NOMO-1 (cell line): ENCODE measurements at regions not wholly inside any gene's neighbourhood (a gene's known extent, or its start where the extent isn't known, plus 50 kb on each side); places are given as distances from the start of the nearest gene placed in this dataset.

Experiments
- DNase-seq, 2 experiments: peaks; one replicate each; lab custom pipeline; 2025; ENCODE audit not compliant: unreplicated experiment in 2 of 2; lab: John Stamatoyannopoulos, UW

DNA sequence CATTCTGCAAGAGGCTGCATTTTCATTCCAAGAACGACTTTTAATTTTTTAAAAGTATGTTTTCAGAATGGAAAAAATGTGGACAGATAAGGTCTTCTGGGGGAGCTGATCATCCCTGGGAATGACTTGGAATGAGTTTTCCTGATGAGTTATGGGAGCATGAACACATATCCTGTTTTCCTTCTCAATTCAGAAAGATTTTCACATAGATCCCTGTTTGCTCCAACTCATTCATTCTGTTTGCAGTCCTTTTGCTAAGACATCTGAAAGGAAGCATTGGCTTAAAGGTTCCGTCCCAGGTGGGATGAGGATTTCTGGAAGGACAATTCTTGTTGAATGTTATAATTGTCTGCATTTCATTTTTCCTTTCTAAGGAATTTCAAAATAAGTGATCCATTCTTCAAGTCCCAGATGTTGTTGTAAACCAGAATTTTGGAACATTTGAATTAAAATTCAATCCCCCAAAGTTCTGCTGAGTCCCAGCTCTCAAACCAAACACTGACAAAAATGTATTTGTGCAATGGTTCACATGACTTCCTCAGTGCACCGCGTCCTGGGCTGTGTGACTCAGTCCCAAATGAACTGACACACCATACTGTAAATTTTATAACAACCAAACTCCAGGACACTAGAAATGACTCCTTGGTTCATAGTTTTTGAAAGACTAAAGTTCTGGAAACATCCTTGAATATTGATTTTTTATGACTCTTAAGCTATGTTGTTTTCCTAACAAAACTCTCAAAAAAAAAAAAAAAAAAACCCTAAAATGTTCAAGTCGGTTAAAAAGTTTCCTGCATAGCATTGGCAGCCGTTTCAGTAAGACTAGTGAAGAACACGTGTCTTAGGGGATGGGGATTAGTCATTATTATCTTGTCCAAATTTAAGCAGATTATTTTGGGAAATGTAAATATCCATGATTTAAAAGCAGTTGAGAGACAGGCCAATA lies 281.8 kb upstream of the TCF4 start:
- DNase-seq: no peak

- no peak for DNase-seq
Observed at GRCh38 chr18:55868909-55869308, 280.9 kb upstream of the TCF4 start.

- no peak for DNase-seq
Observed at GRCh38 chr18:55866886-55867285, 278.9 kb upstream of the TCF4 start.

DNA sequence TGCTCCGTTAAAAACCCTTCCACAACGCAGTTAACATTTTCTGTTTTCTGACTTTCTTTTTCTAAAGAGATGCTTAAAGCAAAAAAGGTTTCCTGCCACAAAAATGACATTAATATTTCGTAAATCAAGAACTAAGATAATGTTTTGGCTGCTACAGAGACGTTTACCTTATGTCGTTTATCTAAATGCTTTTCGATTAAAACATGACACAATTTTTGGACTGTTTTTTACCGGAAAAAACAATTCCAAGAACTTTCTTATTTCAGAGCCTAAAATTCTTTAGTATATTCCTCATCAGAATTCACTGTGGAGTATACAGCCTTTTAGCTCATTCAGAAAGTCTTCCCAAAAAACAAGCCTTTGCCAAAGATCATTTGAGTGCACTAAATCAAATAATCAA lies 278.0 kb upstream of the TCF4 start:
- DNase-seq: no peak

GRCh38 chr18:55864281-55864680 lies 276.3 kb upstream of the TCF4 start:
- no peak for DNase-seq

GRCh38 chr18:55863876-55864275 lies 275.9 kb upstream of the TCF4 start:
- no peak for DNase-seq

GRCh38 chr18:55863391-55863706 lies 275.4 kb upstream of the TCF4 start:
- DNase-seq: no peak

DNA sequence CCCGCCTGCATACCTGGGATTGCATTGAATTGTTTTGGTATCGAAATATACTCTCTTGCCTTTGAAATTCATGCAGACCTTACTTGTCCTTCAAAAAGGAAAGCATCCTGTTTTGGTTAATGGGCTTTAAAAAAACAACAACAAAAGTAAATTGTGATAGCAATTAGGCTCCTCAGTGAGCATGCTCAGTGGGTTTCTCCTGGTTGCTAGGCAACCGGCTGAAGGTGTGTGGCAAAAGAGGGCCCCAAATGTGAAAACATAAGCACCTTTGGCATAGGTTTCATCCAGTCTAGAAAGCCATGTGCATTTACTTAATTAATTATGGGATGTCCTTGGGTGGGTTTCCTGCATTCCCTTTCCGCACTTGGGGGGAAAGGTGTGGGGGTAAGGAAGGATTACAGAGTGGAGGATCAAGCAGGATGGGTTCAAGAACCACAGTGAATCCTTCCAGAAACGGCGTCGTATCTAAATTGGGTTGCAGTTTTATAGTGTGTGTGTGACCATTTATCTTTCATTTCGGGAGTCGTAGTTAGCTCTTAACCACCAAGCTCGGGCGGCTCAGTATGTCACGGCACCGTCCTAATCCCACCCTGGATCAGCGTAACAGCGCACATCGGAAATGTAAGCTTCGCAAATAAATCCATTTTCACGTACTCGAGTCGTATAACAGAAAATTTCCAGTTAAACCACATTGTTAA lies 274.9 kb upstream of the TCF4 start:
- DNase-seq: no peak

DNA sequence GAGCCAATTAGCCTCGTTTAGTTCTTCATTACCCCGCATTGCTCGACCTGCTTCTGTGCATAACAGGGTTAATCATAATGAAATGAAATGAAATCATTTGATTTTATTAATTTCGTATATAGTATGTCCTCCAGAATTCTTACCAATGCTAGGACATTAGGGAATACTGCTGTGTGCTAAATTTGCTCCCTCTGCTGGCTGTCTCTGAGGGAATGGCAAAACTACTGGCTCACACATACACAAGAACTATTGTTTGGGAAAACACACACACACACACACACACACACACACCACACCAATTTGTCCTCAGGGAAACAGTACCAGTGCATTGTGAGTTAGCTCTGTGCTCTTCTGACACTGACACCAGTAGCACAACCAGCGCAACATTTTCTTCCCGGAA lies 273.3 kb upstream of the TCF4 start:
- no peak for DNase-seq

GRCh38 chr18:55858661-55859515 lies 270.9 kb upstream of the TCF4 start:
- DNase-seq: no peak

DNA sequence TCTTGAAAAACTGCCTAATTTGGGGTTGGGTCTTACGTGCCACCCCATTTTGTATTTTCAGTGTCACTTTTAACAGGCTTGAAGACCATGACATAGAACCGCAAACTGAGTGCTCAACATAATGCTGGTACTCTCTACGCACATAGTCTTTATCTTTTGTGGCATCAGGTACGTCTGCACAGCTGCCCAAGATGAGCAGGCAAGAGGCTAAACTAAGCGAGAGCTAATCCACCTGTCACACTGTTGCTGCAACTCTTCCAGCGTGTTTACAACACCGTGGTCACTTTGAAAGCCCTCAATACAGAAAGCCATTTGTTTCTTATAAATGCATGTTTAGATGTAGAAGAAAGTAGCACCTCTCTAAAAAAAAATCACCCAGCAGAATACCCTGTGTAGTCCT lies 270.0 kb upstream of the TCF4 start:
- DNase-seq: no peak

- no peak for DNase-seq
Observed at GRCh38 chr18:55857409-55857808, 269.4 kb upstream of the TCF4 start.

GRCh38 chr18:55856679-55857078 lies 268.7 kb upstream of the TCF4 start:
- DNase-seq: no peak

GRCh38 chr18:55856229-55856628 lies 268.2 kb upstream of the TCF4 start:
- no peak for DNase-seq

GRCh38 chr18:55853268-55853667 lies 265.3 kb upstream of the TCF4 start:
- DNase-seq: no peak

DNA sequence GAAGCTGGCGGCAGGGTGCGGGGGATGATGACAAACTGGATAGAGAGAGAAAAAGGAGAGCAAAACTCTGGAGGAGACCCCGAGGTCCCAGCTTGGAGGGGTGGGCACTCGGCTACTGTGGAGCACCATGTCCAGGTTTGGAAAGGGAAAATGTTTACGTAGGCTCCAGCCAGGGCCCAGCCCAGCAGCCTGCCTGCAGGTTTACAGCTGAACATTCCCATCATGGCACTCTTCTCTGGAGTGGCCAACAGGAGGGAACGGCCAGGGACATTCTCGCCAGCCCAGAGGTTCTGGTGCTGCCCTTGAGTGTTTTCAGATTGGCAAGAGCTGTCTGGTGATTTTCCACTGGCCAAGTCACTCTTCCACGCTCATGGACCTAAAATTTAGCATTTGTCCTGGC lies 262.9 kb upstream of the TCF4 start:
- no peak for DNase-seq

GRCh38 chr18:55849391-55849790 lies 261.4 kb upstream of the TCF4 start:
- no peak for DNase-seq

DNA sequence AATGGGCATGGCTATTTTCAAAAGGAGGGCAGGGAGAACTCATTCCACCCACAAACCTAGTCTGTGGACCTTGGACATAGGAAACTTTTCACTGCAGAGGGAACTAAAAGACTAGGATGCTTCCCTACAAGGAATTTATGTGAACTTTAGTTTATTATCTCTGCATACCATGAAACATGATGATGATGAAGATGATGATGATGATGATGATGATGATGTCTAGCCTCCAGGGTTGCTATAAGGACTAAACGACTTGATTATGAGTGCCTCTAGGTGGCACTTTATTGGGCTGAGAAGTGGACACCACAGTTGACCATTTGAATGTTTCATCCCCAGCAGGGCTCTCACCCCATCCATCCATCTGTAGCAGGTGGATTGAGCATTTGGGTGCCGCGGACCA lies 260.0 kb upstream of the TCF4 start:
- DNase-seq: no peak

GRCh38 chr18:55845221-55845620 lies 257.2 kb upstream of the TCF4 start:
- DNase-seq: no peak

DNA sequence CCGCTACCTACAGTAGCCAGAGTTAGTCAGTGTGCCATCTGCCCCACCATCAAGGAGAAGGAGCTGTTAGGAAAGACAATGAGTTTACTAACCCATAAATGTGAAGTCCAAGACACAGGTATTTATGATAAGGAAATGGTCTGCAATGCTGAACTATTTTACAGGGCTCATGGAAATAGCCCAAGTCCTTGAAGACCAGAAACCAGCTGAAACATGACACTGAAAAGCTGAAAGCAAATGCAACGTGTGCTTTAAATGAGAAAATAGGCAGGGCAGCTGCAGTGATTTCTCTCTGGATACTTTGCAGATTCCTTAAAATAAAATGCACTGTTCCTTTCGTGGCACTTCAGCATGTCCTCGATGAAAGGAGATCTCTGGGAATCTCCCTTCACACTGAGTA lies 256.4 kb upstream of the TCF4 start:
- no peak for DNase-seq

DNA sequence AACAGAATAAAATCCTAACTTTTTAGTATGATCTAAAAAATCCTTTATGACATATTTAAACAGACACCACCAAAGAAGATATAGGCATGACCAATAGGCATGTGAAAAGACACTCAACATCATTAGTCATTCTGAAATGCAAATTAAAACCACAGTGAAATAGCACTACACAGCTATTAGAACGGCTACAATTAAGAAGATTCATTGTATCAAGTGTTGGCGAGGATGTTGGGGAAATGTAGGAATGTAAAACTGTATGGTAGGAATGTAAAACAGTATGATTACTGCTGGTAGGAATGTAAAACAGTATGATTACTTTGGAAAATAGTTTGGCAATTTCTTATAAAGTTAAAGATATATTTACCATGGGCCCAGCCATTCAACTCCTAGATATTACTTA lies 253.3 kb upstream of the TCF4 start:
- no peak for DNase-seq
